Jurkat, Clone E6-1 (cell line): ENCODE measurements at regions not wholly inside any gene's neighbourhood (a gene's known extent, or its start where the extent isn't known, plus 50 kb on each side); places are given as distances from the start of the nearest gene placed in this dataset.
A peak's percentile ranks its signal among the peaks of the same experiment; 100 is the strongest.
"Not testable (repeated sequence)": the region's sequence is repeated elsewhere in the genome, so short reads cannot be mapped to it uniquely, and the experiment has no call there.

Source experiments
- DNase-seq: peaks from one replicate; pipeline ENCODE4 v3.0.0-alpha.2; 2011; ENCODE audit warnings: low read depth, low spot score
- H3K4me3 ChIP-seq: 2 replicates; pipeline ENCODE4 v1.5.1; 2011; ENCODE audit warnings: mild to moderate bottlenecking, low read length, control low read depth, moderate library complexity

GRCh38 chr16:7957151-7957550, 624.5 kb downstream of the RBFOX1 start:
- no peak overlapping the region for H3K4me3 ChIP-seq
- DNase-seq, result no peak

- no peak for DNase-seq
Observed at GRCh38 chr16:7953360-7953759, 620.7 kb downstream of the RBFOX1 start.

GRCh38 chr16:7946142-7946541, 613.5 kb downstream of the RBFOX1 start:
- no peak overlapping the region for H3K4me3 ChIP-seq
- DNase-seq, result no peak

More at GRCh38 chr16:7953360-7953759, 620.7 kb downstream of the RBFOX1 start:
- H3K4me3 ChIP-seq, result no peak overlapping the region

GRCh38 chr16:7938175-7938574, 605.5 kb downstream of the RBFOX1 start:
- no peak overlapping the region for H3K4me3 ChIP-seq
- DNase-seq, result no peak

- no peak overlapping the region for H3K4me3 ChIP-seq
- DNase-seq, result peak; percentile 29
Observed at GRCh38 chr16:7921345-7921744, 588.7 kb downstream of the RBFOX1 start.

GRCh38 chr16:7919782-7920181, 587.1 kb downstream of the RBFOX1 start:
- DNase-seq, result no peak

GRCh38 chr16:7914748-7915147, 582.1 kb downstream of the RBFOX1 start:
- H3K4me3 ChIP-seq, result no peak overlapping the region
- no peak for DNase-seq

More at GRCh38 chr16:7919782-7920181, 587.1 kb downstream of the RBFOX1 start:
- H3K4me3 ChIP-seq, result no peak overlapping the region

GRCh38 chr16:7912132-7912531, 579.5 kb downstream of the RBFOX1 start:
- H3K4me3 ChIP-seq, result no peak overlapping the region
- no peak for DNase-seq

GRCh38 chr16:7910116-7910515, 577.5 kb downstream of the RBFOX1 start:
- H3K4me3 ChIP-seq, result no peak overlapping the region
- no peak for DNase-seq

GRCh38 chr16:7888411-7888810, 555.8 kb downstream of the RBFOX1 start:
- no peak overlapping the region for H3K4me3 ChIP-seq
- DNase-seq, result no peak

GRCh38 chr16:7887316-7887715, 554.7 kb downstream of the RBFOX1 start:
- DNase-seq, result no peak
- H3K4me3 ChIP-seq, result no peak overlapping the region

GRCh38 chr16:7871979-7872378, 539.3 kb downstream of the RBFOX1 start:
- DNase-seq, result no peak
- H3K4me3 ChIP-seq, result no peak overlapping the region

- DNase-seq, result no peak
- no peak overlapping the region for H3K4me3 ChIP-seq
Observed at GRCh38 chr16:7871371-7871770, 538.7 kb downstream of the RBFOX1 start.

- no peak for DNase-seq
- no peak overlapping the region for H3K4me3 ChIP-seq
Observed at GRCh38 chr16:7867831-7868230, 535.2 kb downstream of the RBFOX1 start.

GRCh38 chr16:7866144-7866543, 533.5 kb downstream of the RBFOX1 start:
- no peak for DNase-seq
- H3K4me3 ChIP-seq, result no peak overlapping the region

GRCh38 chr16:7865393-7865792, 532.7 kb downstream of the RBFOX1 start:
- DNase-seq, result not testable (repeated sequence)

GRCh38 chr16:7861891-7862582, 529.4 kb downstream of the RBFOX1 start:
- no peak for DNase-seq
- H3K4me3 ChIP-seq, result no peak overlapping the region

More at GRCh38 chr16:7865393-7865792, 532.7 kb downstream of the RBFOX1 start:
- H3K4me3 ChIP-seq, result not testable (repeated sequence)

GRCh38 chr16:7853197-7853596, 520.6 kb downstream of the RBFOX1 start:
- no peak overlapping the region for H3K4me3 ChIP-seq
- DNase-seq, result no peak

GRCh38 chr16:7849841-7850240, 517.2 kb downstream of the RBFOX1 start:
- H3K4me3 ChIP-seq, result no peak overlapping the region
- DNase-seq, result no peak

GRCh38 chr16:7843261-7843660, 510.6 kb downstream of the RBFOX1 start:
- H3K4me3 ChIP-seq, result no peak overlapping the region
- DNase-seq, result no peak

GRCh38 chr16:7839568-7839967, 506.9 kb downstream of the RBFOX1 start:
- no peak for DNase-seq

More at GRCh38 chr16:7839568-7839967, 506.9 kb downstream of the RBFOX1 start:
- H3K4me3 ChIP-seq, result no peak overlapping the region
